Neural cell (in vitro differentiated cells): ENCODE measurements at regions not wholly inside any gene's neighbourhood (a gene's known extent, or its start where the extent isn't known, plus 50 kb on each side); places are given as distances from the start of the nearest gene placed in this dataset.
A peak's percentile ranks its signal among the peaks of the same experiment; 100 is the strongest.

Experiments
- H2AFZ ChIP-seq: fragments of 200-600, 300-800 bp; sonication (generic), shearing (Covaris generic); 2 replicates; pipeline ENCODE4 v1.6.0; 2014; ENCODE audit warnings: low read depth, mild to moderate bottlenecking, antibody characterized with exemption, low read length, moderate library complexity
- H3F3A ChIP-seq: fragments of 200-600 bp; shearing (Covaris generic); 2 replicates; pipeline ENCODE4 v1.6.1; 2016; ENCODE audit warnings: mild to moderate bottlenecking, moderate library complexity, mixed read lengths, antibody characterized with exemption, low read length; ENCODE audit not compliant: insufficient read depth, poor library complexity, severe bottlenecking
- H3K27ac ChIP-seq: fragments of 200-600, 300-800 bp; sonication (generic), shearing (Covaris generic); 2 replicates; pipeline ENCODE4 v1.5.1; 2014; ENCODE audit warnings: mild to moderate bottlenecking, low read length, moderate library complexity
- H3K27me3 ChIP-seq: fragments of 300-800, 200-600 bp; sonication (generic), shearing (Covaris generic); 2 replicates; pipeline ENCODE4 v1.6.0; 2014; ENCODE audit warnings: mild to moderate bottlenecking, low read depth, low read length, moderate library complexity; ENCODE audit not compliant: insufficient read depth
- H3K36me3 ChIP-seq: fragments of 300-800, 200-600 bp; sonication (generic), shearing (Covaris generic); 2 replicates; pipeline ENCODE4 v1.5.1; 2014; ENCODE audit warnings: mild to moderate bottlenecking, antibody characterized with exemption, low read length, moderate library complexity; ENCODE audit not compliant: insufficient read depth
- H3K4me2 ChIP-seq: fragments of 300-800, 200-600 bp; sonication (generic), shearing (Covaris generic); 2 replicates; pipeline ENCODE4 v1.6.0; 2014; ENCODE audit warnings: mild to moderate bottlenecking, low read length
- H3K4me3 ChIP-seq: fragments of 300-800, 200-600 bp; sonication (generic), shearing (Covaris generic); 2 replicates; pipeline ENCODE4 v1.5.1; 2014; ENCODE audit warnings: mild to moderate bottlenecking, low read length, moderate library complexity
- H3K79me2 ChIP-seq: fragments of 200-600 bp; shearing (Covaris generic); replicated peaks from 2 replicates; pipeline ENCODE4 v1.6.0; 2014; ENCODE audit warnings: mild to moderate bottlenecking, low read length, moderate library complexity; ENCODE audit not compliant: insufficient read depth
- H3K9ac ChIP-seq: fragments of 300-800, 200-600 bp; sonication (generic), shearing (Covaris generic); 2 replicates; pipeline ENCODE4 v1.6.1; 2016; ENCODE audit warnings: mild to moderate bottlenecking, low read length, mixed read lengths
- H3K9me2 ChIP-seq: fragments of 200-600 bp; shearing (Covaris generic); 2 replicates; pipeline ENCODE4 v1.6.1; 2016; ENCODE audit warnings: mild to moderate bottlenecking, low read length, mixed read lengths; ENCODE audit not compliant: insufficient read depth
- H3K9me3 ChIP-seq: fragments of 200-600, 300-800 bp; sonication (generic), shearing (Covaris generic); 2 replicates; pipeline ENCODE4 v1.6.1; 2016; ENCODE audit warnings: mild to moderate bottlenecking, mixed run types, low read length, moderate library complexity, mixed read lengths
- H4K20me1 ChIP-seq: fragments of 200-600 bp; shearing (Covaris generic); 2 replicates; pipeline ENCODE4 v1.6.1; 2016; ENCODE audit warnings: mild to moderate bottlenecking, mixed run types; ENCODE audit not compliant: insufficient read depth
- EP300 ChIP-seq: fragments of 450-650 bp; conservative IDR thresholded peaks from 2 replicates; pipeline ENCODE4 v1.6.1; 2014; ENCODE audit warnings: antibody characterized with exemption, mild to moderate bottlenecking, moderate library complexity; ENCODE audit not compliant: poor library complexity, severe bottlenecking
- EZH2 ChIP-seq: fragments of 200-600, 300-800 bp; shearing (Covaris generic), sonication (generic); IDR thresholded peaks from 2 replicates; pipeline ENCODE4 v1.6.1; 2014; ENCODE audit warnings: antibody characterized with exemption, low read length, borderline replicate concordance, mild to moderate bottlenecking; ENCODE audit not compliant: insufficient read depth, poor library complexity, severe bottlenecking
- MXI1 ChIP-seq: fragments of 450-650 bp; conservative IDR thresholded peaks from 2 replicates; pipeline ENCODE4 v1.6.1; 2014; ENCODE audit warnings: antibody characterized with exemption, mild to moderate bottlenecking; ENCODE audit not compliant: poor library complexity, severe bottlenecking
- POLR2AphosphoS5 ChIP-seq: IDR thresholded peaks from 2 replicates; pipeline ENCODE4 v1.6.1; 2012
- RAD21 ChIP-seq: fragments of 450-650 bp; conservative IDR thresholded peaks from 2 replicates; pipeline ENCODE4 v1.6.1; 2014; ENCODE audit warnings: antibody characterized with exemption, mild to moderate bottlenecking, moderate library complexity
- SMC3 ChIP-seq: fragments of 450-650 bp; conservative IDR thresholded peaks from 2 replicates; pipeline ENCODE4 v1.6.1; 2014; ENCODE audit warnings: antibody characterized with exemption, mild to moderate bottlenecking, moderate library complexity; ENCODE audit not compliant: poor library complexity
- TAF1 ChIP-seq: IDR thresholded peaks from 2 replicates; pipeline ENCODE4 v1.6.1; 2012; ENCODE audit warnings: low read depth
- TF ChIP-seq, protein P1 (sequence below): IDR thresholded peaks from 2 replicates; pipeline ENCODE4 v1.6.1; 2012; ENCODE audit warnings: borderline replicate concordance
- TF ChIP-seq, protein P2 (sequence below): fragments of 450-650 bp; IDR thresholded peaks from 2 replicates; pipeline ENCODE4 v1.5.1; 2014; ENCODE audit warnings: antibody characterized with exemption, mild to moderate bottlenecking, moderate library complexity; ENCODE audit not compliant: poor library complexity, severe bottlenecking

DNA sequence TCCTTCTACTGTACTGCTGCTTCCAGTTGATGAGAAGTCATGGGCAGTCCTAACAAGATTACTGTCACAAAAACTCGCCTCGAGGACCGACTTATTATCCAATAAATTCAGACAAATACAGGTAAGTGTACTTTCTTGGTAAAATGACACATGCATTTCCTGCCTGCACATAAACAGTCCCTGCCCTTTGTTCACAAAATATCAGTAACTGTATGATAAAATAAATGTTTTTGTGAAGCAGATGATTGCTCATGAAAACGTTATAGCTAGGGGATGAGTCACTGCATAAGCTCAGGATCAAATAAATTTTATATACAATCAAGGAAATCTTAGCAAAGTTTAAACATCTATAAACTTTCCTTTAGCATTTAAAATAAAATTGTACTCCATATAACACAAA, 164.5 kb upstream of the RIPOR2 start:
- Histone ChIP-seq H2AFZ (no peak overlapping the region), H3K27ac (peak overlapping the region; percentile 58), H3K27me3 (no peaks in the 10 kb centered on the region), H3K9me2 (no peaks in the 10 kb centered on the region), H3K4me3 (peak overlapping the region; percentile 44), H3F3A (no peaks in the 10 kb centered on the region), H3K4me2 (peak overlapping the region; percentile 21), H3K9ac (no peak overlapping the region), H3K9me3 (no peaks in the 10 kb centered on the region), H3K36me3 (no peaks in the 10 kb centered on the region), H4K20me1 (no peaks in the 10 kb centered on the region), H3K79me2 (no peaks in the 10 kb centered on the region)
- TF ChIP-seq, protein P1, sequence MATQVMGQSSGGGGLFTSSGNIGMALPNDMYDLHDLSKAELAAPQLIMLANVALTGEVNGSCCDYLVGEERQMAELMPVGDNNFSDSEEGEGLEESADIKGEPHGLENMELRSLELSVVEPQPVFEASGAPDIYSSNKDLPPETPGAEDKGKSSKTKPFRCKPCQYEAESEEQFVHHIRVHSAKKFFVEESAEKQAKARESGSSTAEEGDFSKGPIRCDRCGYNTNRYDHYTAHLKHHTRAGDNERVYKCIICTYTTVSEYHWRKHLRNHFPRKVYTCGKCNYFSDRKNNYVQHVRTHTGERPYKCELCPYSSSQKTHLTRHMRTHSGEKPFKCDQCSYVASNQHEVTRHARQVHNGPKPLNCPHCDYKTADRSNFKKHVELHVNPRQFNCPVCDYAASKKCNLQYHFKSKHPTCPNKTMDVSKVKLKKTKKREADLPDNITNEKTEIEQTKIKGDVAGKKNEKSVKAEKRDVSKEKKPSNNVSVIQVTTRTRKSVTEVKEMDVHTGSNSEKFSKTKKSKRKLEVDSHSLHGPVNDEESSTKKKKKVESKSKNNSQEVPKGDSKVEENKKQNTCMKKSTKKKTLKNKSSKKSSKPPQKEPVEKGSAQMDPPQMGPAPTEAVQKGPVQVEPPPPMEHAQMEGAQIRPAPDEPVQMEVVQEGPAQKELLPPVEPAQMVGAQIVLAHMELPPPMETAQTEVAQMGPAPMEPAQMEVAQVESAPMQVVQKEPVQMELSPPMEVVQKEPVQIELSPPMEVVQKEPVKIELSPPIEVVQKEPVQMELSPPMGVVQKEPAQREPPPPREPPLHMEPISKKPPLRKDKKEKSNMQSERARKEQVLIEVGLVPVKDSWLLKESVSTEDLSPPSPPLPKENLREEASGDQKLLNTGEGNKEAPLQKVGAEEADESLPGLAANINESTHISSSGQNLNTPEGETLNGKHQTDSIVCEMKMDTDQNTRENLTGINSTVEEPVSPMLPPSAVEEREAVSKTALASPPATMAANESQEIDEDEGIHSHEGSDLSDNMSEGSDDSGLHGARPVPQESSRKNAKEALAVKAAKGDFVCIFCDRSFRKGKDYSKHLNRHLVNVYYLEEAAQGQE: no peak
- no peak for TF ChIP-seq POLR2AphosphoS5
- TF ChIP-seq MXI1: no peak
- no peak for TF ChIP-seq EZH2
- TF ChIP-seq, protein P2, sequence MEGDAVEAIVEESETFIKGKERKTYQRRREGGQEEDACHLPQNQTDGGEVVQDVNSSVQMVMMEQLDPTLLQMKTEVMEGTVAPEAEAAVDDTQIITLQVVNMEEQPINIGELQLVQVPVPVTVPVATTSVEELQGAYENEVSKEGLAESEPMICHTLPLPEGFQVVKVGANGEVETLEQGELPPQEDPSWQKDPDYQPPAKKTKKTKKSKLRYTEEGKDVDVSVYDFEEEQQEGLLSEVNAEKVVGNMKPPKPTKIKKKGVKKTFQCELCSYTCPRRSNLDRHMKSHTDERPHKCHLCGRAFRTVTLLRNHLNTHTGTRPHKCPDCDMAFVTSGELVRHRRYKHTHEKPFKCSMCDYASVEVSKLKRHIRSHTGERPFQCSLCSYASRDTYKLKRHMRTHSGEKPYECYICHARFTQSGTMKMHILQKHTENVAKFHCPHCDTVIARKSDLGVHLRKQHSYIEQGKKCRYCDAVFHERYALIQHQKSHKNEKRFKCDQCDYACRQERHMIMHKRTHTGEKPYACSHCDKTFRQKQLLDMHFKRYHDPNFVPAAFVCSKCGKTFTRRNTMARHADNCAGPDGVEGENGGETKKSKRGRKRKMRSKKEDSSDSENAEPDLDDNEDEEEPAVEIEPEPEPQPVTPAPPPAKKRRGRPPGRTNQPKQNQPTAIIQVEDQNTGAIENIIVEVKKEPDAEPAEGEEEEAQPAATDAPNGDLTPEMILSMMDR: no peak
- no peak for TF ChIP-seq RAD21
- TF ChIP-seq EP300: no peak
- TF ChIP-seq TAF1: no peak
- no peak for TF ChIP-seq SMC3

DNA sequence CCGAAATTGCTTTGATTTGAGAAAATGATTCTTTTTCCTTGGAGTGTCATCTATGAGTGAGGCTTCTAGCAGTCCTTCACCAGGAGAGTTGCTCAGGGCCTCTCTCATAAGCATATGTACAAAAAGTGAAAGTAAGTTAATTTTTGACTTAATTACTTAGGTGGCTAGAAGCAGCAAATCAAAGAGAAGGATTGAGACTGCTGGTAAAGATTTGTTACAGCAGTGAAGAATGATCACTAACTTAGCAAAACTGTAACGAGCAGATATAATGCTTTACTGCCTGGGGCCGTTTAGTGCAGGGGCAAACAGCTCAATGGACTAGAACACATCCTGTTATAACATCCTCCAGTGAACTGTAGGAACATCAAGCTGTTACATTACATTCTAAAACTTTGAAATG, 167.8 kb upstream of the RIPOR2 start:
- no peak overlapping the region for H3K9ac ChIP-seq
- H3K79me2 ChIP-seq: no peaks in the 10 kb centered on the region
- TF ChIP-seq, protein P1: no peak
- TF ChIP-seq EZH2 (no peak), POLR2AphosphoS5 (no peak), RAD21 (no peak), SMC3 (no peak), EP300 (no peak), MXI1 (no peak), TAF1 (no peak)
- TF ChIP-seq, protein P2: no peak
- H3K4me3 ChIP-seq: no peak overlapping the region
- no peaks in the 10 kb centered on the region for H3K9me3 ChIP-seq
- H3K4me2 ChIP-seq: no peak overlapping the region
- H4K20me1 ChIP-seq: no peaks in the 10 kb centered on the region
- no peaks in the 10 kb centered on the region for H3K36me3 ChIP-seq
- no peaks in the 10 kb centered on the region for H3F3A ChIP-seq
- H3K9me2 ChIP-seq: no peaks in the 10 kb centered on the region
- H3K27me3 ChIP-seq: no peaks in the 10 kb centered on the region
- H3K27ac ChIP-seq: no peak overlapping the region
- no peak overlapping the region for H2AFZ ChIP-seq
